ENCODE measurements at regions not wholly inside any gene's neighbourhood (a gene's known extent, or its start where the extent isn't known, plus 50 kb on each side); places are given as distances from the start of the nearest gene placed in this dataset.

DNA sequence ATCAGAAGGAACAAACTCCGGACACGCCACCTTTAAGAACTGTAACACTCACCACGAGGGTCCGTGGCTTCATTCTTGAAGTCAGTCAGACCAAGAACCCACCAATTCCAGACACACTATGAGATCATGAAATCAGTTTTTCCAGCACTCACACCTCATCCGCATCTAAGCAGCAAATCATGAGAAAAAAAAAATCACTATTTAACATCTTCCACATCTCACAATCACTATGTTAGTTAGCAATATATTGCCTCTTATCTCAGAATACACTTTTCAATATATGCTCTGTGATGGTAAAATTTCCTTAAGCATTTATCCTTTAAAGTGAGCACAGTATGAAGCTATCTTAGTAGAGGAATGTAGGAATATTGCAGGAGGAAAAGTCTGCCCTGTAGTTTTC, 328.7 kb downstream of the FAM181B start:
- TF ChIP-seq CTCF (conservative IDR thresholded peaks at IDR 0.05; ENCODE audit: low read depth, low read length) (no peak), EZH2phosphoT487 (IDR thresholded peaks at IDR 0.05; ENCODE audit: borderline replicate concordance, low read length) (no peak), EZH2 (IDR thresholded peaks at IDR 0.05; ENCODE audit: low read length, unreplicated experiment) (no peak)

Measured in PC-3 (cell line).